ENCODE measurements at regions not wholly inside any gene's neighbourhood (a gene's known extent, or its start where the extent isn't known, plus 50 kb on each side); places are given as distances from the start of the nearest gene placed in this dataset.

DNA sequence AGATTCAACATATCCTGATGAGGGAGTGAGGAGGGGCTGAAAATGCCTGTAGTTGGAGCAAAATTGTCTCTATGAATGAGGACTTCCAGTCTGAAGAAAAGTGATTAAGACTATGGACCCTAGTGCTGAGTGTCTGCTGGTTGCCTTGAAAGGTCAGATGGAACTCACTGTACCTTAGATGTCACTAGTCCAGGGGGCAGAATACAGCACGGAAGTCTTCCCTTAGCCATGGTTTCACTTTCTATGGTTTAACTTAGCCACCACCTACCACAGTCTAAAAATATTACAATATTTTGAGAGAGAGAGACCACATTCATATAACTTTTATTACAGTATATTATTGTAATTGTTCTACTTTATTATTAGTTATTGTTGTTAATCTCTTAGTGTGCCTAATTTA lies 223.1 kb downstream of the FMR1NB start:
- Mint-ChIP-seq H3K27me3 (ENCODE audit: low read depth) (no peaks in the 10 kb centered on the region), H3K36me3 (no peaks in the 10 kb centered on the region), H3K4me3 (no peak overlapping the region), H3K4me1 (no peaks in the 10 kb centered on the region), H3K27ac (no peak overlapping the region), H3K9me3 (peaks cover 9% of the 10 kb centered on the region)
- DNase-seq (ENCODE audit: low spot score): no peak
- ATAC-seq: no peak
- POLR2A ChIA-PET: no interaction called here
- CTCF ChIA-PET: no interaction called here
- no peak for TF ChIP-seq IRF2 (CRISPR knock-in tag; IDR thresholded peaks at IDR 0.05; ENCODE audit: borderline replicate concordance, low read depth)
- TF ChIP-seq, protein P1, sequence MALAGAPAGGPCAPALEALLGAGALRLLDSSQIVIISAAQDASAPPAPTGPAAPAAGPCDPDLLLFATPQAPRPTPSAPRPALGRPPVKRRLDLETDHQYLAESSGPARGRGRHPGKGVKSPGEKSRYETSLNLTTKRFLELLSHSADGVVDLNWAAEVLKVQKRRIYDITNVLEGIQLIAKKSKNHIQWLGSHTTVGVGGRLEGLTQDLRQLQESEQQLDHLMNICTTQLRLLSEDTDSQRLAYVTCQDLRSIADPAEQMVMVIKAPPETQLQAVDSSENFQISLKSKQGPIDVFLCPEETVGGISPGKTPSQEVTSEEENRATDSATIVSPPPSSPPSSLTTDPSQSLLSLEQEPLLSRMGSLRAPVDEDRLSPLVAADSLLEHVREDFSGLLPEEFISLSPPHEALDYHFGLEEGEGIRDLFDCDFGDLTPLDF (CRISPR knock-in tag; IDR thresholded peaks at IDR 0.05): no peak

GRCh38 chrX:148214786-148215185 lies 233.6 kb downstream of the FMR1NB start:
- H3K27me3 Mint-ChIP-seq (ENCODE audit: low read depth): no peaks in the 10 kb centered on the region

More at GRCh38 chrX:148214786-148215185, 233.6 kb downstream of the FMR1NB start:
- TF ChIP-seq, protein P2, sequence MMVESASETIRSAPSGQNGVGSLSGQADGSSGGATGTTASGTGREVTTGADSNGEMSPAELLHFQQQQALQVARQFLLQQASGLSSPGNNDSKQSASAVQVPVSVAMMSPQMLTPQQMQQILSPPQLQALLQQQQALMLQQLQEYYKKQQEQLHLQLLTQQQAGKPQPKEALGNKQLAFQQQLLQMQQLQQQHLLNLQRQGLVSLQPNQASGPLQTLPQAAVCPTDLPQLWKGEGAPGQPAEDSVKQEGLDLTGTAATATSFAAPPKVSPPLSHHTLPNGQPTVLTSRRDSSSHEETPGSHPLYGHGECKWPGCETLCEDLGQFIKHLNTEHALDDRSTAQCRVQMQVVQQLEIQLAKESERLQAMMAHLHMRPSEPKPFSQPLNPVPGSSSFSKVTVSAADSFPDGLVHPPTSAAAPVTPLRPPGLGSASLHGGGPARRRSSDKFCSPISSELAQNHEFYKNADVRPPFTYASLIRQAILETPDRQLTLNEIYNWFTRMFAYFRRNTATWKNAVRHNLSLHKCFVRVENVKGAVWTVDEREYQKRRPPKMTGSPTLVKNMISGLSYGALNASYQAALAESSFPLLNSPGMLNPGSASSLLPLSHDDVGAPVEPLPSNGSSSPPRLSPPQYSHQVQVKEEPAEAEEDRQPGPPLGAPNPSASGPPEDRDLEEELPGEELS (CRISPR knock-in tag; IDR thresholded peaks at IDR 0.05): no peak
- TF ChIP-seq ATF1 (CRISPR knock-in tag; IDR thresholded peaks at IDR 0.05) (no peak), RORB (CRISPR knock-in tag; IDR thresholded peaks at IDR 0.05) (no peak), ZMAT4 (CRISPR knock-in tag; IDR thresholded peaks at IDR 0.05) (no peak), ZBTB21 (CRISPR knock-in tag; IDR thresholded peaks at IDR 0.05; ENCODE audit: borderline replicate concordance) (no peak), TP53 (CRISPR knock-in tag; IDR thresholded peaks at IDR 0.05) (no peak), MYBL2 (CRISPR knock-in tag; IDR thresholded peaks at IDR 0.05) (no peak), ZNF232 (CRISPR knock-in tag; IDR thresholded peaks at IDR 0.05) (no peak), SP1 (CRISPR knock-in tag; conservative IDR thresholded peaks at IDR 0.05) (no peak), ZNF532 (CRISPR knock-in tag; IDR thresholded peaks at IDR 0.05; ENCODE audit: borderline replicate concordance) (no peak), NFATC4 (CRISPR knock-in tag; IDR thresholded peaks at IDR 0.05) (no peak)
- TF ChIP-seq, protein P3, sequence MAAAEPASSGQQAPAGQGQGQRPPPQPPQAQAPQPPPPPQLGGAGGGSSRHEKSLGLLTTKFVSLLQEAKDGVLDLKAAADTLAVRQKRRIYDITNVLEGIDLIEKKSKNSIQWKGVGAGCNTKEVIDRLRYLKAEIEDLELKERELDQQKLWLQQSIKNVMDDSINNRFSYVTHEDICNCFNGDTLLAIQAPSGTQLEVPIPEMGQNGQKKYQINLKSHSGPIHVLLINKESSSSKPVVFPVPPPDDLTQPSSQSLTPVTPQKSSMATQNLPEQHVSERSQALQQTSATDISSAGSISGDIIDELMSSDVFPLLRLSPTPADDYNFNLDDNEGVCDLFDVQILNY (CRISPR knock-in tag; IDR thresholded peaks at IDR 0.05): no peak
- ATAC-seq (no peak), DNase-seq (ENCODE audit: low spot score) (no peak)
- CTCF ChIA-PET: no interaction called here
- Mint-ChIP-seq H3K4me3 (no peak overlapping the region), H3K9me3 (peaks cover 7% of the 10 kb centered on the region), H3K27ac (no peak overlapping the region), H3K36me3 (peaks cover under 1% of the 10 kb centered on the region; the same call in 1 of the 2 replicates), H3K4me1 (0 out of 2 replicates have a peak, but pooled peaks cover 3% of the 10 kb centered on the region)
- POLR2A ChIA-PET: no interaction called here
